Caco-2 (cell line): ENCODE measurements at regions not wholly inside any gene's neighbourhood (a gene's known extent, or its start where the extent isn't known, plus 50 kb on each side); places are given as distances from the start of the nearest gene placed in this dataset.
"Not testable (repeated sequence)": the region's sequence is repeated elsewhere in the genome, so short reads cannot be mapped to it uniquely, and the experiment has no call there.

Experiments used
- BruUV-seq: library from RNA; stranded (reverse); fragments of 400-500 nt; replicated peaks from 2 replicates; lab custom pipeline; 2021; lab: Mats Ljungman, UMichigan
- CTCF ChIA-PET: fragments of 300-600 bp; sonication (Branson Sonifier 250); formaldehyde crosslinking; loops from one replicate; lab custom pipeline; 2022; ENCODE audit warnings: antibody characterized with exemption; lab: Charles Lee
- POLR2A ChIA-PET: fragments of 300-600 bp; sonication (Branson Sonifier 250); formaldehyde crosslinking; loops from one replicate; lab custom pipeline; 2022; ENCODE audit warnings: antibody characterized with exemption; lab: Charles Lee
- DNase-seq, 2 experiments: peaks; one replicate each; pipeline versions ENCODE4 v3.0.0 to v3.0.0-alpha.2; 2020 to 2022
- H3K27me3 ChIP-seq: replicated peaks from 2 replicates; pipeline ENCODE4 v1.6.0; 2011; ENCODE audit warnings: low read length; ENCODE audit not compliant: control insufficient read depth, insufficient read depth
- H3K36me3 ChIP-seq: 2 replicates; pipeline ENCODE4 v1.5.1; 2011; ENCODE audit warnings: low read length; ENCODE audit not compliant: control insufficient read depth, insufficient read depth
- H3K4me1 ChIP-seq: fragments of 250-450 bp; sonication (Bioruptor Pico); 2 replicates; pipeline ENCODE4 v1.5.1; 2020; ENCODE audit warnings: mild to moderate bottlenecking
- H3K4me3 ChIP-seq: 2 replicates; pipeline ENCODE4 v1.5.1; 2011; ENCODE audit warnings: low read depth, mild to moderate bottlenecking, control low read depth, low read length
- H3K9me3 ChIP-seq: fragments of 250-450 bp; sonication (Bioruptor Pico); 2 replicates; pipeline ENCODE4 v1.5.1; 2020; ENCODE audit warnings: mild to moderate bottlenecking, moderate library complexity
- H3K27ac Mint-ChIP-seq: one replicate; pipeline ENCODE4 v1.8.0; 2022; ENCODE audit warnings: mixed read lengths; ENCODE audit not compliant: unreplicated experiment
- H3K27me3 Mint-ChIP-seq: one replicate; pipeline ENCODE4 v1.8.0; 2022; ENCODE audit warnings: mixed read lengths; ENCODE audit not compliant: insufficient read depth, unreplicated experiment
- H3K36me3 Mint-ChIP-seq: one replicate; pipeline ENCODE4 v1.8.0; 2022; ENCODE audit warnings: mild to moderate bottlenecking, mixed read lengths; ENCODE audit not compliant: insufficient read depth, unreplicated experiment
- H3K4me1 Mint-ChIP-seq: one replicate; pipeline ENCODE4 v1.8.0; 2022; ENCODE audit warnings: low read depth, mixed read lengths; ENCODE audit not compliant: unreplicated experiment
- H3K4me3 Mint-ChIP-seq: one replicate; pipeline ENCODE4 v1.8.0; 2022; ENCODE audit warnings: mild to moderate bottlenecking, moderate library complexity, mixed read lengths; ENCODE audit not compliant: unreplicated experiment
- H3K9me3 Mint-ChIP-seq: one replicate; pipeline ENCODE4 v1.8.0; 2022; ENCODE audit warnings: mixed read lengths; ENCODE audit not compliant: unreplicated experiment
- CTCF ChIP-seq, 2 experiments: fragments of 200-600 bp in 1 of 2; IDR thresholded peaks; 1 replicate in 1 of 2; 2 replicates in 1 of 2; pipeline versions ENCODE4 v1.5.1 to v1.8.0; 2011 to 2022; ENCODE audit warnings: antibody characterized with exemption in 1 of 2, control low read depth in 1 of 2, inconsistent platforms in 1 of 2, low read depth in 1 of 2, low read length in 1 of 2, mild to moderate bottlenecking in 1 of 2, moderate library complexity in 1 of 2; ENCODE audit not compliant: insufficient read depth in 1 of 2, severe bottlenecking in 1 of 2, unreplicated experiment in 1 of 2
- intact Hi-C: fragments of 100-400 bp; cut with micrococcal nuclease; formaldehyde crosslinking; loops from one replicate; pipeline ENCODE4 v1.10.0; 2022; ENCODE audit not compliant: unreplicated experiment

GRCh38 chr7:76927741-76928393 is 104.3 kb downstream of the SPDYE17 start:
- H3K27me3 Mint-ChIP-seq, CTCF ChIA-PET, BruUV-seq, POLR2A ChIA-PET, H3K36me3 Mint-ChIP-seq, H3K27ac Mint-ChIP-seq, H3K36me3 ChIP-seq, H3K27me3 ChIP-seq, intact Hi-C loops, H3K4me1 Mint-ChIP-seq, H3K4me1 ChIP-seq, H3K4me3 ChIP-seq, H3K9me3 Mint-ChIP-seq, H3K9me3 ChIP-seq, H3K4me3 Mint-ChIP-seq, DNase-seq: not testable (repeated sequence)

- H3K9me3 Mint-ChIP-seq, DNase-seq, H3K27ac Mint-ChIP-seq, H3K4me3 Mint-ChIP-seq, H3K4me1 Mint-ChIP-seq, H3K36me3 Mint-ChIP-seq, CTCF ChIA-PET, H3K36me3 ChIP-seq, H3K27me3 ChIP-seq, H3K9me3 ChIP-seq, H3K4me3 ChIP-seq, H3K4me1 ChIP-seq, H3K27me3 Mint-ChIP-seq, intact Hi-C loops, POLR2A ChIA-PET, BruUV-seq: not testable (repeated sequence)
Observed at GRCh38 chr7:76926416-76926815, 105.7 kb downstream of the SPDYE17 start.

- intact Hi-C loops, H3K4me3 ChIP-seq, H3K36me3 Mint-ChIP-seq, H3K27me3 ChIP-seq, CTCF ChIA-PET, H3K27ac Mint-ChIP-seq, H3K4me1 Mint-ChIP-seq, H3K4me3 Mint-ChIP-seq, H3K36me3 ChIP-seq, H3K27me3 Mint-ChIP-seq, H3K9me3 Mint-ChIP-seq, H3K4me1 ChIP-seq, BruUV-seq, POLR2A ChIA-PET, H3K9me3 ChIP-seq: not testable (repeated sequence)
- TF ChIP-seq CTCF (IDR thresholded peaks at IDR 0.05; ENCODE audit: insufficient read depth in 1 of 2, low read depth in 1 of 2, low read length in 1 of 2, severe bottlenecking in 1 of 2, unreplicated experiment in 1 of 2): peak in 1 of 2 experiments; percentile 34
- DNase-seq: peak in 1 of 2 experiments; percentile 19
Observed at GRCh38 chr7:76924756-76925155, 107.4 kb downstream of the SPDYE17 start.

- BruUV-seq, H3K36me3 Mint-ChIP-seq, H3K4me1 ChIP-seq, H3K27me3 Mint-ChIP-seq, H3K4me3 Mint-ChIP-seq, H3K36me3 ChIP-seq, intact Hi-C loops, H3K9me3 Mint-ChIP-seq, DNase-seq, POLR2A ChIA-PET, H3K27ac Mint-ChIP-seq, H3K4me1 Mint-ChIP-seq, H3K9me3 ChIP-seq, H3K27me3 ChIP-seq, CTCF ChIA-PET, H3K4me3 ChIP-seq: not testable (repeated sequence)
Observed at GRCh38 chr7:76918619-76919018, 113.5 kb downstream of the SPDYE17 start.

GRCh38 chr7:76914361-76914760 is 117.8 kb downstream of the SPDYE17 start:
- BruUV-seq, CTCF ChIA-PET, H3K36me3 ChIP-seq, H3K27me3 Mint-ChIP-seq, H3K9me3 Mint-ChIP-seq, intact Hi-C loops, POLR2A ChIA-PET, H3K9me3 ChIP-seq, H3K36me3 Mint-ChIP-seq, H3K4me3 ChIP-seq, H3K27me3 ChIP-seq: not testable (repeated sequence)
- peak; percentile 39 to 55 for DNase-seq
- Mint-ChIP-seq H3K4me1 (peaks cover 22% of the 10 kb centered on the region), H3K27ac (peak overlapping the region; percentile 75), H3K4me3 (peak overlapping the region; percentile 40)
- peaks cover 10% of the 10 kb centered on the region for H3K4me1 ChIP-seq

GRCh38 chr7:76912011-76912814 is 119.9 kb downstream of the SPDYE17 start:
- CTCF ChIA-PET: not testable (repeated sequence)

More at GRCh38 chr7:76912011-76912814, 119.9 kb downstream of the SPDYE17 start:
- peak; percentile 49 to 54 for DNase-seq
- H3K36me3 Mint-ChIP-seq, H3K9me3 ChIP-seq, H3K27me3 ChIP-seq, H3K36me3 ChIP-seq, POLR2A ChIA-PET, BruUV-seq, H3K27me3 Mint-ChIP-seq, H3K9me3 Mint-ChIP-seq, intact Hi-C loops: not testable (repeated sequence)
- H3K4me1 ChIP-seq: peaks cover 10% of the 10 kb centered on the region
- Mint-ChIP-seq H3K27ac (peak overlapping the region; percentile 81), H3K4me1 (peaks cover 22% of the 10 kb centered on the region), H3K4me3 (peak overlapping the region; percentile 68)
- 0 out of 2 replicates have a peak overlapping the region, but pooled peaks have one; percentile 5 for H3K4me3 ChIP-seq
